GM23338 (cell line): ENCODE measurements at regions not wholly inside any gene's neighbourhood (a gene's known extent, or its start where the extent isn't known, plus 50 kb on each side); places are given as distances from the start of the nearest gene placed in this dataset.

ENCODE experiments used
- ATAC-seq: fragments of 200-7000 bp; cut with Tn5 transposase; 3 replicates; pipeline ENCODE4 v1.9.1; 2020
- DNase-seq: peaks from one replicate; pipeline ENCODE4 v3.0.0-alpha.2; 2015; ENCODE audit warnings: low spot score
- H2AFZ ChIP-seq: fragments of 200-600 bp; sonication (generic); 2 replicates; pipeline ENCODE4 v1.8.0; 2016; ENCODE audit warnings: antibody characterized with exemption, mild to moderate bottlenecking, moderate library complexity
- H3F3A ChIP-seq: fragments of 200-600 bp; sonication (generic); replicated peaks from 2 replicates; pipeline ENCODE4 v1.8.0; 2017; ENCODE audit warnings: antibody characterized with exemption, mixed run types, low read depth
- H3K27ac ChIP-seq: fragments of 200-600 bp; sonication (generic); 2 replicates; pipeline ENCODE4 v1.6.1; 2016; ENCODE audit warnings: low read depth
- H3K27me3 ChIP-seq: fragments of 200-600 bp; sonication (generic); 2 replicates; pipeline ENCODE4 v1.8.0; 2016; ENCODE audit warnings: mild to moderate bottlenecking, mixed run types, moderate library complexity; ENCODE audit not compliant: insufficient read depth
- H3K36me3 ChIP-seq: fragments of 200-600 bp; sonication (generic); 2 replicates; pipeline ENCODE4 v1.8.0; 2016; ENCODE audit warnings: mild to moderate bottlenecking; ENCODE audit not compliant: insufficient read depth
- H3K4me1 ChIP-seq: fragments of 200-600 bp; sonication (generic); 2 replicates; pipeline ENCODE4 v1.8.0; 2016; ENCODE audit warnings: mild to moderate bottlenecking, moderate library complexity; ENCODE audit not compliant: insufficient read depth
- H3K4me2 ChIP-seq: fragments of 200-600 bp; sonication (generic); 2 replicates; pipeline ENCODE4 v1.7.1; 2017; ENCODE audit warnings: mixed run types
- H3K4me3 ChIP-seq: fragments of 200-600 bp; sonication (generic); 2 replicates; pipeline ENCODE4 v1.6.1; 2016; ENCODE audit warnings: mixed run types
- H3K79me2 ChIP-seq: fragments of 200-600 bp; sonication (generic); replicated peaks from 2 replicates; pipeline ENCODE4 v1.8.0; 2017; ENCODE audit warnings: mild to moderate bottlenecking; ENCODE audit not compliant: insufficient read depth
- H3K9me2 ChIP-seq: fragments of 200-600 bp; sonication (generic); 2 replicates; pipeline ENCODE4 v1.8.0; 2017; ENCODE audit not compliant: insufficient read depth
- H4K20me1 ChIP-seq: fragments of 200-600 bp; sonication (generic); replicated peaks from 2 replicates; pipeline ENCODE4 v1.8.0; 2017; ENCODE audit warnings: mild to moderate bottlenecking; ENCODE audit not compliant: insufficient read depth
- H3K27ac Mint-ChIP-seq: 2 replicates; pipeline ENCODE4 v1.8.0; 2020; ENCODE audit warnings: inconsistent platforms, mild to moderate bottlenecking, moderate library complexity, mixed read lengths
- H3K27me3 Mint-ChIP-seq: 3 replicates; pipeline ENCODE4 v1.8.0; 2022; ENCODE audit warnings: low read depth, mild to moderate bottlenecking, moderate library complexity, mixed read lengths, inconsistent platforms; ENCODE audit not compliant: insufficient read depth, poor library complexity
- H3K36me3 Mint-ChIP-seq: 3 replicates; pipeline ENCODE4 v1.8.0; 2021; ENCODE audit warnings: low read depth, mild to moderate bottlenecking, inconsistent platforms, moderate library complexity, mixed read lengths
- H3K4me1 Mint-ChIP-seq: 3 replicates; pipeline ENCODE4 v1.8.0; 2020; ENCODE audit warnings: mild to moderate bottlenecking, inconsistent platforms, mixed read lengths
- H3K4me3 Mint-ChIP-seq: 3 replicates; pipeline ENCODE4 v1.8.0; 2021; ENCODE audit warnings: moderate library complexity, mild to moderate bottlenecking, inconsistent platforms, mixed read lengths
- H3K9me3 Mint-ChIP-seq: 3 replicates; pipeline ENCODE4 v1.8.0; 2020; ENCODE audit warnings: moderate library complexity, mild to moderate bottlenecking, inconsistent platforms, mixed read lengths
- CREB1 ChIP-seq: fragments of 250-450 bp; sonication (Bioruptor Pico); IDR thresholded peaks from 2 replicates; pipeline ENCODE4 v1.5.0; 2020; ENCODE audit warnings: low read depth, mild to moderate bottlenecking, moderate library complexity
- EZH2 ChIP-seq: fragments of 200-600 bp; sonication (generic); IDR thresholded peaks from one replicate; pipeline ENCODE4 v1.8.0; 2017; ENCODE audit warnings: antibody characterized with exemption, mild to moderate bottlenecking, low read depth; ENCODE audit not compliant: unreplicated experiment
- EZH2phosphoT487 ChIP-seq: fragments of 200-600 bp; sonication (generic); IDR thresholded peaks from one replicate; pipeline ENCODE4 v1.8.1; 2018; ENCODE audit warnings: antibody characterized with exemption; ENCODE audit not compliant: unreplicated experiment
- JUNB ChIP-seq: IDR thresholded peaks from one replicate; pipeline ENCODE4 v1.6.1; 2016; ENCODE audit warnings: antibody characterized with exemption; ENCODE audit not compliant: unreplicated experiment
- POLR2AphosphoS5 ChIP-seq: IDR thresholded peaks from 2 replicates; pipeline ENCODE4 v1.6.1; 2016; ENCODE audit warnings: antibody characterized with exemption, low read depth
- STAT1 ChIP-seq: IDR thresholded peaks from one replicate; pipeline ENCODE4 v1.6.1; 2016; ENCODE audit warnings: antibody characterized with exemption; ENCODE audit not compliant: unreplicated experiment
- ZNF114 ChIP-seq: fragments of 250-450 bp; sonication (Bioruptor Pico); IDR thresholded peaks from 2 replicates; pipeline ENCODE4 v1.5.0; 2020; ENCODE audit warnings: mild to moderate bottlenecking, moderate library complexity
- ZNF331 ChIP-seq: fragments of 250-450 bp; sonication (Bioruptor Pico); IDR thresholded peaks from 2 replicates; pipeline ENCODE4 v1.5.0; 2020; ENCODE audit warnings: low read depth, mild to moderate bottlenecking, moderate library complexity
- TF ChIP-seq, protein P1 (sequence below): IDR thresholded peaks from one replicate; pipeline ENCODE4 v1.6.1; 2018; ENCODE audit warnings: antibody characterized with exemption; ENCODE audit not compliant: unreplicated experiment
- TF ChIP-seq, protein P2 (sequence below), 2 experiments: fragments of 200-600 bp in 1 of 2; sonication (generic) in 1 of 2; conservative IDR thresholded peaks; 2 replicates each; pipeline versions ENCODE4 v1.5.1 to v1.6.1; 2016 to 2017; ENCODE audit warnings: antibody characterized with exemption in 2 of 2, low read depth in 2 of 2, mild to moderate bottlenecking in 2 of 2, moderate library complexity in 1 of 2

DNA sequence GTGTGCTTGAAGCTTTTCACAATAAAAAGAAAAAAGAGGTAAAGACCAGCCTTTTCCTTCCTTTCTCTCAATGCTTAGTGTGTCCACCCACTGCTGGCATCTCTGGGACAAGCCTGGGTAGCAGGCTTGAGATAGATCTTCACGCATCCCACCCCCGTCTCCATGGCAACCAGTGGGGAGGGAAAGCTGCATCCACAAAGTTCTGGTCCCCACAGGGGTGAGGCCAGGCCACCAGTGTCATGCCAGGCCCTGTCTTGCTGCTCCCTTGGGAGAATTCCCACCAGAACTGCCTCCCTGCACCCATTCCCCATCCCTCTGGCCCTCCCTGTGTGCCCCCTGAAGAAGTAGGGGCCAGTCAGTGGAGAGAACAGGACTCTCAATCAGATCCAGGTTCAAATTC lies 259.9 kb downstream of the MRTFB start (continued):
- TF ChIP-seq EZH2phosphoT487 (no peak), ZNF331 (CRISPR knock-in tag) (no peak), EZH2 (no peak), JUNB (no peak)

DNA sequence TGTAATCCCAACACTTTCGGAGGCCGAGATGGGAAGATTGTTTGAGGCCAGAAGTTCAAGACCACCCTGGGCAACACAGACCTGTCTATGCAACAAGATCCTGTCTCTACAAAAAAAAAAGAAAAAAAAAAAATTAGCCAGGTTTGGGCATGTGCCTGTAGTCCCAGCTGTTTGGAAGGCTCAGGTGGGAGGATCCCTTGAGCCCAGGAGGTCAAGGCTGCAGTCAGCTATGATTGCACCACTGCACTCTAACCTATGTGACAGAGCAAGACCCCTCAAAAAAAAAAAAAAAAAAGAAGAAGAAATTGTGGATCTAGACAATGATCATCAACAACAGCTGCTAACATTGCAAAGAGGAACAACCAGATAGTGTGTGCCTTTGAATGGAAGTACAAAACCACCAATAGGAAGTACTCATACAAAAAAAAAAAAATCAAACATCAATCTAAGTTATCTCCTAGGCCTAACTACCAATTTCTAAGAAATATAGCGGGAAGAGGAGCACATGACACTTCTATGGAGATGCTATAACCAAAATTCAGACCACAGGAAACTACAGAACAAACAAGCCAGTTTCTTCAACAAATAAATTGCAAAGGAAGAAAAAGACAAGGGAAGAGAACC lies 258.7 kb downstream of the MRTFB start:
- H3K9me2 ChIP-seq: no peaks in the 10 kb centered on the region
- H3K4me1 ChIP-seq: no peaks in the 10 kb centered on the region
- ATAC-seq (no peak), DNase-seq (no peak)
- H4K20me1 ChIP-seq: no peaks in the 10 kb centered on the region
- no peak overlapping the region for H3K4me2 ChIP-seq
- H3K4me1 Mint-ChIP-seq: peaks cover 6% of the 10 kb centered on the region
- H3K27ac Mint-ChIP-seq: no peak overlapping the region
- no peaks in the 10 kb centered on the region for H3K27me3 Mint-ChIP-seq
- H3K36me3 ChIP-seq: no peaks in the 10 kb centered on the region
- no peak overlapping the region for H3K4me3 ChIP-seq
- H3K9me3 Mint-ChIP-seq: peaks cover 12% of the 10 kb centered on the region; the same call in 2 of the 3 replicates
- H2AFZ ChIP-seq: no peak overlapping the region
- no peaks in the 10 kb centered on the region for H3F3A ChIP-seq
- TF ChIP-seq, protein P1, sequence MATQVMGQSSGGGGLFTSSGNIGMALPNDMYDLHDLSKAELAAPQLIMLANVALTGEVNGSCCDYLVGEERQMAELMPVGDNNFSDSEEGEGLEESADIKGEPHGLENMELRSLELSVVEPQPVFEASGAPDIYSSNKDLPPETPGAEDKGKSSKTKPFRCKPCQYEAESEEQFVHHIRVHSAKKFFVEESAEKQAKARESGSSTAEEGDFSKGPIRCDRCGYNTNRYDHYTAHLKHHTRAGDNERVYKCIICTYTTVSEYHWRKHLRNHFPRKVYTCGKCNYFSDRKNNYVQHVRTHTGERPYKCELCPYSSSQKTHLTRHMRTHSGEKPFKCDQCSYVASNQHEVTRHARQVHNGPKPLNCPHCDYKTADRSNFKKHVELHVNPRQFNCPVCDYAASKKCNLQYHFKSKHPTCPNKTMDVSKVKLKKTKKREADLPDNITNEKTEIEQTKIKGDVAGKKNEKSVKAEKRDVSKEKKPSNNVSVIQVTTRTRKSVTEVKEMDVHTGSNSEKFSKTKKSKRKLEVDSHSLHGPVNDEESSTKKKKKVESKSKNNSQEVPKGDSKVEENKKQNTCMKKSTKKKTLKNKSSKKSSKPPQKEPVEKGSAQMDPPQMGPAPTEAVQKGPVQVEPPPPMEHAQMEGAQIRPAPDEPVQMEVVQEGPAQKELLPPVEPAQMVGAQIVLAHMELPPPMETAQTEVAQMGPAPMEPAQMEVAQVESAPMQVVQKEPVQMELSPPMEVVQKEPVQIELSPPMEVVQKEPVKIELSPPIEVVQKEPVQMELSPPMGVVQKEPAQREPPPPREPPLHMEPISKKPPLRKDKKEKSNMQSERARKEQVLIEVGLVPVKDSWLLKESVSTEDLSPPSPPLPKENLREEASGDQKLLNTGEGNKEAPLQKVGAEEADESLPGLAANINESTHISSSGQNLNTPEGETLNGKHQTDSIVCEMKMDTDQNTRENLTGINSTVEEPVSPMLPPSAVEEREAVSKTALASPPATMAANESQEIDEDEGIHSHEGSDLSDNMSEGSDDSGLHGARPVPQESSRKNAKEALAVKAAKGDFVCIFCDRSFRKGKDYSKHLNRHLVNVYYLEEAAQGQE: no peak
- no peak for TF ChIP-seq EZH2
- no peak for TF ChIP-seq POLR2AphosphoS5
- TF ChIP-seq STAT1: no peak
- TF ChIP-seq EZH2phosphoT487: no peak
- no peak for TF ChIP-seq ZNF114 (CRISPR knock-in tag)
- TF ChIP-seq ZNF331 (CRISPR knock-in tag): no peak
- no peak for TF ChIP-seq CREB1 (CRISPR knock-in tag)
- TF ChIP-seq, protein P2, sequence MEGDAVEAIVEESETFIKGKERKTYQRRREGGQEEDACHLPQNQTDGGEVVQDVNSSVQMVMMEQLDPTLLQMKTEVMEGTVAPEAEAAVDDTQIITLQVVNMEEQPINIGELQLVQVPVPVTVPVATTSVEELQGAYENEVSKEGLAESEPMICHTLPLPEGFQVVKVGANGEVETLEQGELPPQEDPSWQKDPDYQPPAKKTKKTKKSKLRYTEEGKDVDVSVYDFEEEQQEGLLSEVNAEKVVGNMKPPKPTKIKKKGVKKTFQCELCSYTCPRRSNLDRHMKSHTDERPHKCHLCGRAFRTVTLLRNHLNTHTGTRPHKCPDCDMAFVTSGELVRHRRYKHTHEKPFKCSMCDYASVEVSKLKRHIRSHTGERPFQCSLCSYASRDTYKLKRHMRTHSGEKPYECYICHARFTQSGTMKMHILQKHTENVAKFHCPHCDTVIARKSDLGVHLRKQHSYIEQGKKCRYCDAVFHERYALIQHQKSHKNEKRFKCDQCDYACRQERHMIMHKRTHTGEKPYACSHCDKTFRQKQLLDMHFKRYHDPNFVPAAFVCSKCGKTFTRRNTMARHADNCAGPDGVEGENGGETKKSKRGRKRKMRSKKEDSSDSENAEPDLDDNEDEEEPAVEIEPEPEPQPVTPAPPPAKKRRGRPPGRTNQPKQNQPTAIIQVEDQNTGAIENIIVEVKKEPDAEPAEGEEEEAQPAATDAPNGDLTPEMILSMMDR (conservative IDR thresholded peaks at IDR 0.05; ENCODE audit: low read depth in 2 of 2): no peak
- peaks cover 27% of the 10 kb centered on the region; the same call in 2 of the 3 replicates for H3K36me3 Mint-ChIP-seq
- no peak overlapping the region for H3K4me3 Mint-ChIP-seq
- no peak overlapping the region for H3K27ac ChIP-seq
- no peaks in the 10 kb centered on the region for H3K79me2 ChIP-seq
- H3K27me3 ChIP-seq: no peaks in the 10 kb centered on the region
